Left renal cortex interstitium (tissue), 4 donors: ENCODE measurements at regions not wholly inside any gene's neighbourhood (a gene's known extent, or its start where the extent isn't known, plus 50 kb on each side); places are given as distances from the start of the nearest gene placed in this dataset.
"Not testable (repeated sequence)": the region's sequence is repeated elsewhere in the genome, so short reads cannot be mapped to it uniquely, and the experiment has no call there.

ENCODE experiments used
- DNase-seq, 4 donors: peaks; one replicate each; pipeline ENCODE4 v3.0.0-alpha.2; 2013; ENCODE audit warnings: low read depth in 4 of 4, low spot score in 2 of 4, missing footprints in 1 of 4

- no peak for DNase-seq
These were observed 1436.4 kb downstream of the SUCLG1 start for GRCh38 chr2:83022631-83023210.

GRCh38 chr2:83017366-83018090 lies 1441.6 kb downstream of the SUCLG1 start:
- DNase-seq: no peak

GRCh38 chr2:83016343-83017110 lies 1442.6 kb downstream of the SUCLG1 start:
- no peak for DNase-seq

GRCh38 chr2:83015900-83016299 lies 1443.2 kb downstream of the SUCLG1 start:
- DNase-seq: no peak

DNA sequence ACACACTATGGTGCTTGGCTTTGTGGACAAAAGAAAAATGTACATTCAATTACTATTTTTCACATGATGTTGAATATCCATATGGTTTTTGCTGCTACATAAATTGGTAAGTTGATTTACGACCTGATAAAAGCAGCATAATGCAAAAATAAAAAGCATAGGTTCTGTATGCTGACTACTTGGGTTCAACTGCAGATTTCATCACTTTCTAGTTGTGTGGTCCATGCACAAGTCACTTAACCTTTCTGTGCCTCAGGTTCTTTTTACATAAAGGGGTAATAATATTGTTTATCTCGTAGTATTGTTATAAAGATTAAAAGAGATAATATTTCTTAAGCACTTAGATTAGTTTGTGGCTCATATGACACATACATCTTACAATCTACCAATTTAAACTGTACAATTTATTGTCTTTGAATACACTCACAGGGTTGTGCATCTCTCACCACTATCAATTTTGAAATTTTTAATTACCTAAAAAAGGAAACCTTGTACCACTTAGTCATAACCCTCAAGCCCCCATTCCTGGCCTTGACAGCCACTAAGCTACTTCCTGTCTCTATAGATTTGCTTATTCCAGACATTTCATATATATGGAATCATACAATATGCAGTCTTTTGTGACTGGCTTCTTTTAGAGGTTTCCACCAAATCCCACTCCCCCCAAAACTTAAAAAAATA lies 1443.9 kb downstream of the SUCLG1 start:
- no peak for DNase-seq

GRCh38 chr2:83014462-83014861 lies 1444.6 kb downstream of the SUCLG1 start:
- DNase-seq: no peak

GRCh38 chr2:83006961-83007360 lies 1452.1 kb downstream of the SUCLG1 start:
- no peak for DNase-seq

GRCh38 chr2:83003555-83003954 lies 1455.5 kb downstream of the SUCLG1 start:
- no peak for DNase-seq

GRCh38 chr2:83002706-83003105 lies 1456.4 kb downstream of the SUCLG1 start:
- peak; percentile 3 to 31 (median 13) for DNase-seq

- no peak for DNase-seq
These were observed 1460.3 kb downstream of the SUCLG1 start for GRCh38 chr2:82998781-82999180.

- no peak for DNase-seq
These were observed 1462.9 kb downstream of the SUCLG1 start for GRCh38 chr2:82996217-82996616.

GRCh38 chr2:82994151-82994550 lies 1464.9 kb downstream of the SUCLG1 start:
- DNase-seq: no peak

DNA sequence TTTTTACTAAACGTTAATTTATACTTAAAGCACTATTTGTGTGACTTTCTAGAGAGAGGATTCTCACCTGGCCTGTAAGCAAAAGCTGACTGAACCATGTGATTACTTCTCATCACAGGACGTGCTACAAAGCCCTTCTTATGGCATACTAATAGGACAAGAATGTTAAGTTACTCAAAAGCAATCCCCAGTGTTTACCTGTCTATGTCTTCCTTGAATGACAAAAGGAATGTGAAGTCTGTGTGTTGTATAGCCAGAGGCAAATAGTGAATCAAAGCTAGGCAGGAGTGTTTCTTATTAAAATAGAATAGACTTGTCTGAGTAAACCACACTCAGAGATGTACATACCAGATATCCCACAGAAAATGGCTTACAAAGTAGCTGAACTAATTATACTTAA lies 1465.5 kb downstream of the SUCLG1 start:
- DNase-seq: no peak

- DNase-seq: no peak
These were observed 1466.1 kb downstream of the SUCLG1 start for GRCh38 chr2:82992968-82993367.

- DNase-seq: not testable (repeated sequence)
These were observed 1471.4 kb downstream of the SUCLG1 start for GRCh38 chr2:82987706-82988105.

- DNase-seq: no peak
These were observed 1472.2 kb downstream of the SUCLG1 start for GRCh38 chr2:82986899-82987298.

GRCh38 chr2:82985572-82986197 lies 1473.4 kb downstream of the SUCLG1 start:
- DNase-seq: no peak

DNA sequence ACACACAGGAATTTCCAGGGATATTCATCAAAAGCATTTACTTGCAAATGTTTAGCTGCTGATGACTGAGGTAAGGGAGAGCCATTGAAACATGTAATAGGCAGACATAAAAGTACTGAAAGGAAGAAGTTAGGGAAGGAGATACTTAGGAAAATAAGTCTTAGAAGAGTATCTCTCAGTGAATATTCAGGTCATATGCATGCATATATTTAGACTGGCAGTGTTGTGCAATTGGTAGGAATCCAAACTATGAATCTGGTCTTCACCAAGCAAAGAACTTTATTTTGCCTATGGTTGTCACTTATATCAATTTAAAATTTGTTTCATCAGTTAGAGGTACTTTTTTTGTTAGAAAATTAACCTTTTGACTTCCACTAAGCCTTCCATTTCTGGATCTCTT lies 1490.7 kb downstream of the SUCLG1 start:
- DNase-seq: no peak

- DNase-seq: no peak
These were observed 1494.7 kb downstream of the SUCLG1 start for GRCh38 chr2:82964341-82964740.

DNA sequence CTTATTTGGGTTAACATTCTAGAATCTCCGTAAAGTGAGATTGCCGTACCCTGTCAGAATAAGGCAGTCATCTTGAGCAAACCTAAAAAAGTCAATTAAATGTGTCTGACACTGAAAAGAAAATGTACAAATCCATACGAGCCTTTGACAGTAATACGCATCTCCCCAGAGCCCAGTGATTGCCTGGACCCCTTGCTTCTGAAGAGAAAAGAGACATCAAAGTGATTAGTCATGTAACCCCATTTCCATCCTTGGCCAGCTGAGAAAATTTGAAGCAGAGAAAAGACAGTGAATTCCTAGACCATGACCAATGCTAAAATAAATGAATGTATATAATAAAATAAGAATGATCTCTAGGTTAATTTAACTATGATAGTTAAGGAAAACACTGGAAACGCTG lies 1499.4 kb downstream of the SUCLG1 start:
- no peak for DNase-seq

- no peak for DNase-seq
These were observed 1504.2 kb downstream of the SUCLG1 start for GRCh38 chr2:82954868-82955267.
